Keratinocyte (primary cell): ENCODE measurements at regions not wholly inside any gene's neighbourhood (a gene's known extent, or its start where the extent isn't known, plus 50 kb on each side); places are given as distances from the start of the nearest gene placed in this dataset.

ENCODE experiments used
- DNase-seq: peaks from one replicate; pipeline ENCODE4 v3.0.0-alpha.2; 2011; ENCODE audit warnings: low read depth, missing footprints, low spot score
- FAIRE-seq: peaks from 2 replicates; lab custom pipeline; 2011; peaks lifted over from hg19 to GRCh38; lab: Jason Lieb, UNC
- H2AFZ ChIP-seq: 2 replicates; pipeline ENCODE4 v1.6.0; 2012; ENCODE audit warnings: low read length, control low read depth, inconsistent platforms; ENCODE audit not compliant: control insufficient read depth
- H3K27ac ChIP-seq: 2 replicates; pipeline ENCODE4 v1.5.1; 2011; ENCODE audit warnings: low read length; ENCODE audit not compliant: control insufficient read depth, insufficient read depth
- H3K27me3 ChIP-seq: 3 replicates; pipeline ENCODE4 v1.6.0; 2011; ENCODE audit warnings: low read length; ENCODE audit not compliant: control insufficient read depth, insufficient read depth; ENCODE audit errors: extremely low read depth
- H3K36me3 ChIP-seq, 2 experiments: 2 replicates in 1 of 2; 3 replicates in 1 of 2; pipeline ENCODE4 v1.5.1; 2011; ENCODE audit warnings: low read length in 2 of 2, mild to moderate bottlenecking in 1 of 2; ENCODE audit not compliant: control insufficient read depth in 2 of 2, insufficient read depth in 2 of 2; ENCODE audit errors: extremely low read depth in 1 of 2
- H3K4me1 ChIP-seq: 3 replicates; pipeline ENCODE4 v1.5.1; 2011; ENCODE audit warnings: low read length; ENCODE audit not compliant: control insufficient read depth, insufficient read depth; ENCODE audit errors: extremely low read depth
- H3K4me2 ChIP-seq: 3 replicates; pipeline ENCODE4 v1.6.0; 2011; ENCODE audit warnings: low read depth, low read length; ENCODE audit not compliant: control insufficient read depth, insufficient read depth; ENCODE audit errors: extremely low read depth
- H3K4me3 ChIP-seq, 3 experiments: fragments of 200-600 bp in 1 of 3; sonication (generic) in 1 of 3; 2 replicates in 2 of 3; 3 replicates in 1 of 3; pipeline ENCODE4 v1.5.1; 2011 to 2016; ENCODE audit warnings: low read length in 3 of 3, mild to moderate bottlenecking in 3 of 3, control low read depth in 2 of 3, inconsistent platforms in 1 of 3, low read depth in 1 of 3, mixed read lengths in 1 of 3, mixed run types in 1 of 3, moderate library complexity in 1 of 3; ENCODE audit not compliant: control insufficient read depth in 2 of 3, insufficient read depth in 2 of 3; ENCODE audit errors: extremely low read depth in 1 of 3
- H3K79me2 ChIP-seq: 2 replicates; pipeline ENCODE4 v1.6.0; 2012; ENCODE audit warnings: low read length; ENCODE audit not compliant: control insufficient read depth, insufficient read depth
- H3K9ac ChIP-seq: 3 replicates; pipeline ENCODE4 v1.6.0; 2011; ENCODE audit warnings: low read length; ENCODE audit not compliant: control insufficient read depth, insufficient read depth; ENCODE audit errors: extremely low read depth
- H3K9me1 ChIP-seq: 3 replicates; pipeline ENCODE4 v1.6.0; 2011; ENCODE audit warnings: low read length; ENCODE audit not compliant: control insufficient read depth, insufficient read depth; ENCODE audit errors: extremely low read depth
- H3K9me3 ChIP-seq: 2 replicates; pipeline ENCODE4 v1.5.1; 2012; ENCODE audit warnings: low read depth, low read length; ENCODE audit not compliant: control insufficient read depth
- H4K20me1 ChIP-seq: 3 replicates; pipeline ENCODE4 v1.6.0; 2011; ENCODE audit warnings: low read length; ENCODE audit not compliant: control insufficient read depth, insufficient read depth; ENCODE audit errors: extremely low read depth
- EZH2 ChIP-seq: IDR thresholded peaks from one replicate; pipeline ENCODE4 v1.6.1; 2012; ENCODE audit warnings: inconsistent platforms, mild to moderate bottlenecking, low read length, moderate library complexity
- dilution Hi-C: fragments of 300-500 bp; cut with MboI; formaldehyde crosslinking; loops from one replicate; pipeline ENCODE4 v1.7.0; 2020; ENCODE audit warnings: low sequenced_read_pairs; ENCODE audit not compliant: extremely low pct_ligation_motif_present
- TF ChIP-seq, protein P1 (sequence below), 3 experiments: IDR thresholded peaks in 1 of 3; conservative IDR thresholded peaks in 1 of 3; optimal IDR thresholded peaks in 1 of 3; 2 replicates in 2 of 3; 3 replicates in 1 of 3; pipeline versions ENCODE3 to v1.5.1; 2011; ENCODE audit warnings: low read length in 3 of 3, mild to moderate bottlenecking in 3 of 3, moderate library complexity in 2 of 3, control low read depth in 1 of 3, inconsistent platforms in 1 of 3; ENCODE audit not compliant: insufficient read depth in 2 of 3; ENCODE audit errors: extremely low read depth in 1 of 3

DNA sequence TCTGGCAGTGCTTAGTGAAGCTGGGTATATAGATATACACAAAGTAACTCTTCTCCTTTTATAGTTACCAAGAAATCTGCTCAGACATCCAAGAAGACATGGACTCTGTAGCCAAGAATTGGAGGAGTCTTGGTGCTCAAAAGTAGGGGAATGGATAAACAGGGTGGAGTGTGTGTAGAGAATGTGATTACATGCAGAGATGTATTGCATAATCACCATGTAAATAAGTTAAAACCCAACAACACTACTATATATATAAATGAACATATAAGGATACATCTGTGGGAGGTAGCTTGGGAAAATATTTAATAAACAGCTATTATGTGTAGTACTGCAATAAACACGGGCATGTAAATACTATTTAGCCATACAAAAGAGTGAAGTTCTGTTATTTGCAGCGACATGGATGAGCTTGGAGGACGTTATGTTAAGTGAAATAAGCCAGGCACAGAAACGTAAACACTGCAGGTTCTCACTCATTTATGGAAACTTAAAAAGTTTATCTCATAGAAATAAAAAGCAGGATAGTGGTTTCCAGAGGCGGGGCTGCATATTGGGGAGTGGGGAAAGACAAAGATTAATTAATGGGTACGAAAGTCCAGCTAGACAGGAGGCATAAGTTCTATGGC is 207.5 kb downstream of the TENT4A start:
- no peaks in the 10 kb centered on the region for H3K79me2 ChIP-seq
- no peaks in the 10 kb centered on the region for H4K20me1 ChIP-seq
- H3K9ac ChIP-seq = no peak overlapping the region
- FAIRE-seq = no peak
- no peaks in the 10 kb centered on the region for H3K9me1 ChIP-seq
- no peaks in the 10 kb centered on the region for H3K27me3 ChIP-seq
- H3K9me3 ChIP-seq = no peaks in the 10 kb centered on the region
- no peak for DNase-seq
- H3K4me2 ChIP-seq = no peak overlapping the region
- no peak overlapping the region for H3K4me3 ChIP-seq
- no peaks in the 10 kb centered on the region for H3K4me1 ChIP-seq
- no peak for TF ChIP-seq EZH2
- TF ChIP-seq, protein P1, sequence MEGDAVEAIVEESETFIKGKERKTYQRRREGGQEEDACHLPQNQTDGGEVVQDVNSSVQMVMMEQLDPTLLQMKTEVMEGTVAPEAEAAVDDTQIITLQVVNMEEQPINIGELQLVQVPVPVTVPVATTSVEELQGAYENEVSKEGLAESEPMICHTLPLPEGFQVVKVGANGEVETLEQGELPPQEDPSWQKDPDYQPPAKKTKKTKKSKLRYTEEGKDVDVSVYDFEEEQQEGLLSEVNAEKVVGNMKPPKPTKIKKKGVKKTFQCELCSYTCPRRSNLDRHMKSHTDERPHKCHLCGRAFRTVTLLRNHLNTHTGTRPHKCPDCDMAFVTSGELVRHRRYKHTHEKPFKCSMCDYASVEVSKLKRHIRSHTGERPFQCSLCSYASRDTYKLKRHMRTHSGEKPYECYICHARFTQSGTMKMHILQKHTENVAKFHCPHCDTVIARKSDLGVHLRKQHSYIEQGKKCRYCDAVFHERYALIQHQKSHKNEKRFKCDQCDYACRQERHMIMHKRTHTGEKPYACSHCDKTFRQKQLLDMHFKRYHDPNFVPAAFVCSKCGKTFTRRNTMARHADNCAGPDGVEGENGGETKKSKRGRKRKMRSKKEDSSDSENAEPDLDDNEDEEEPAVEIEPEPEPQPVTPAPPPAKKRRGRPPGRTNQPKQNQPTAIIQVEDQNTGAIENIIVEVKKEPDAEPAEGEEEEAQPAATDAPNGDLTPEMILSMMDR (optimal IDR thresholded peaks at IDR 0.05 in 1 of 3, IDR thresholded peaks at IDR 0.05 in 1 of 3, conservative IDR thresholded peaks at IDR 0.05 in 1 of 3; ENCODE audit: extremely low read depth in 1 of 3, insufficient read depth in 2 of 3, low read length in 3 of 3) = no peak
- dilution Hi-C loops = no loop called here
- H3K36me3 ChIP-seq = no peaks in the 10 kb centered on the region
- no peak overlapping the region for H3K27ac ChIP-seq
- H2AFZ ChIP-seq = no peak overlapping the region

DNA sequence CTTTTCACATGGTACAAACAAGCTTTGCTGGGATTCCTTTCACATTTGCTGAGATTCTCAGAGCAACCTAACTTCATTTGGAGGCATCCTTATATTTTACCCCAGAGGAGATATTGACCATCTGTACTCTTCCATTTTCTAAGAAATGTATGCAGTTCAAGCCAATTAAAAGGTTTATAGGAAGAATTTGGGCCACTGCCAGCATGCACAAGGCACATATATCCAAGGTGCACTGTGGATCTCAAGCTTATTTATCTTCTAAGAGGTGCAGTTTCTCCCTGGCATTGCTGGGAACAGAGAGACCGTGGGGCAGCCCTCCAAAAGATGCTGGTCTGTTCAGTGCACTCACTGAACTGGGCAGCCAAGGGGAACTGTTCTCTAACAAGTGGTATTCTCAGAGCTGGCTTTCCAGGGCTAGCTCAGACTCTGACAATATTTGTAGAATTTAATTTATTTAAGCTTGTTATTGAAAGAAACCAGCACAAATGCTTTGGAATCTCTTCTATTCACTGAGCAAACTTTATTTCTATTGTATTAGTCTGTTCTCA is 213.3 kb downstream of the TENT4A start:
- H3K9ac ChIP-seq = no peak overlapping the region
- H2AFZ ChIP-seq = no peak overlapping the region
- H3K4me3 ChIP-seq = no peak overlapping the region
- no peak overlapping the region for H3K4me2 ChIP-seq
- no peak for FAIRE-seq
- H3K9me1 ChIP-seq = no peaks in the 10 kb centered on the region
- H3K36me3 ChIP-seq = no peaks in the 10 kb centered on the region
- no peaks in the 10 kb centered on the region for H3K4me1 ChIP-seq
- no peaks in the 10 kb centered on the region for H3K9me3 ChIP-seq
- no peak overlapping the region for H3K27ac ChIP-seq
- no peaks in the 10 kb centered on the region for H3K27me3 ChIP-seq
- H4K20me1 ChIP-seq = no peaks in the 10 kb centered on the region
- dilution Hi-C loops = no loop called here
- H3K79me2 ChIP-seq = no peaks in the 10 kb centered on the region
- TF ChIP-seq, protein P1 (optimal IDR thresholded peaks at IDR 0.05 in 1 of 3, IDR thresholded peaks at IDR 0.05 in 1 of 3, conservative IDR thresholded peaks at IDR 0.05 in 1 of 3; ENCODE audit: extremely low read depth in 1 of 3, insufficient read depth in 2 of 3, low read length in 3 of 3) = no peak
- TF ChIP-seq EZH2 = no peak
- no peak for DNase-seq
